Activated CD8-positive, alpha-beta memory T cell treated with anti-CD3 and anti-CD28 coated beads, Interleukin-2, amount 50 U/mL, for 4 hours (primary cell): ENCODE measurements at regions not wholly inside any gene's neighbourhood (a gene's known extent, or its start where the extent isn't known, plus 50 kb on each side); places are given as distances from the start of the nearest gene placed in this dataset.

Source experiments
- DNase-seq: peaks from one replicate; pipeline ENCODE4 v3.0.0-alpha.2; 2020

DNA sequence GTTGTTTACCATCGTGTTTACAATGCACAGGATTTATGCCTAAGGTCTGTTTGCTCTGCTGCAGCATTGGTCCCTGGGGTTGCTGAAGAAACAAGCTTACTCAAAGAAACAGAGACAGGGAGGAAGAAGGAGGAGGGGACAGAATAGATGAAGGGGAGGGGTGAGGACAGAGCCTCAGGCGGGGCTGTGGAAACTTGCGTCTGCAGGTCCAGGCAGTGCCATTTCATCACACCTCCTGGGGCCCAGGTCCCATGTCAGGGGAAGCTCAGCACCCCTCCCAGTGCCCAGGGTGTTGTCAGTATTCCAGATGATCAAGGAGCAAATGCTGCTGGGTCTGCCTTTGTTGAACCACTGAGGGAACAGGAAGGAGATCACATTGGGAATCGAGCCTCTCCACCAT, 1406.8 kb downstream of the TBC1D22A start:
- DNase-seq = no peak

- no peak for DNase-seq
Measured at GRCh38 chr22:48167238-48167637, 1404.8 kb downstream of the TBC1D22A start.

GRCh38 chr22:48161298-48161697, 1398.8 kb downstream of the TBC1D22A start:
- no peak for DNase-seq

GRCh38 chr22:48157676-48158075, 1395.2 kb downstream of the TBC1D22A start:
- DNase-seq = no peak

DNA sequence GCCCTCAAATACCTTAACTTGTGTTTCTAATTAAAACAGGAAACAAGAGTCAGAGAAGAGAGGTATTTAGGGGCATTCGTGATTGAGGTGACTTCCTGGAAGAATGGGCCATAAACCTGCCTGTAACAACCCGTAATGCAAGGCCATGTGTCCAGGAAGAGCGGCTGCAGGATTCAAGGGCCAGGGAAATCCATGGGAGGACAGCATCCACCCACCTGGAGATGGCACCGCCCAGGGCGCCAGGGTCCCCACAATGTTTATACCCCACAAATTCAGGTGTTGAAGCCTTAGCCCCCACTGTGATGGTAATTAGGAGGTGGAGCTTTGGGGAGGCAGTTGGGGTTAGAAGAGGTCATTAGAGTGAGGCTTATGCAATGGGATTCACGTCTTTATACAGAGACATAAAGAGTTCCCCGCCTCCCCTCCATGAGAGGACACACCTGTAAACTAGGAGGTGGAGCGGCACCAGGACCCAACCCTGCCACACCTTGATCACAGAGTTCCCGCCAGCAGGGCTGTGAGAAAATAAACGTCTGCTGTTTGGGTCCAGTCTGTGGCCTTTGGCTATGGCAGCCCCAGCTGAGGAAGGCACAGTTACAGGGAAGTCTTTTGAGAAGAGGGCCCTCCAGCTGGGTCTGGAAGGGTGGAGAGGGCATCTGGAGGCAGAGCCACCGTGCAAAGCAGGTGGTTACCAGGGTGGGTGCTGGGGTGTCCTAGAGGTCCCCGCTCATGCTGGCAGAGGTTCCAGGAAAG, 1394.3 kb downstream of the TBC1D22A start:
- DNase-seq = no peak

DNA sequence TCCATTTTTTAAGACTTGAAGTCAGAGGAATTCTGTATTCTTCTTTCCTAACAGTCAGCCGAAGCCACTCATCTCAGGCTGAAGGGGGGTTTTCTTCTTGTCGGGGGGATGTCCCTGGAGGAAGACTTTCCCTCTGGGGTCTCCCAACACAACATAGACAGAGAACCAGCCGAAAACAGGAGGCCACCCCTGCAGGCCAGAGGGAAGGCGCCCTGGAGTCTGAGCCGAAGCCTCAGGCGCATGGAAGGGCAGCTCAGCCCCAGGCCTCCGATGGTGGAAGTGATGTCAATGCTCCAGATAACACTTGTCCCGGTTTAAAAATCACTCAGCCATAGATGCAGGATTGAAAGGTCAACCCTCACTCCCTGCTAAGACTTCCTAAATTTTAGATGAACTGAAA, 1393.0 kb downstream of the TBC1D22A start:
- DNase-seq = no peak

DNA sequence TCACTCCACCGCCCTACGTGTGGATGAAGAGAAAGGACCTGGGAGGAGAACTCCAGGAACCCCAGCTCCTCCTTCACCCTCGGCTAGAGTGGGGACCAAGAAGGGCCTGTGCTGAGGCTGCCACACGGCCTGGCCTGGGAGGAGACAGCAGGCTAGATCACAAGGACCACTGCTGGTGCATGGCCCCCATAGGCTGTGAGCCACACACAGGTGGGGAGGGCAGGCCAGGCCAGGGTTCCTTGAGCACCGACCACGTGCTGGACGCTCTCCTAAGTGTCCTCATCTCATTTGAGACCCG, 1392.4 kb downstream of the TBC1D22A start:
- no peak for DNase-seq

DNA sequence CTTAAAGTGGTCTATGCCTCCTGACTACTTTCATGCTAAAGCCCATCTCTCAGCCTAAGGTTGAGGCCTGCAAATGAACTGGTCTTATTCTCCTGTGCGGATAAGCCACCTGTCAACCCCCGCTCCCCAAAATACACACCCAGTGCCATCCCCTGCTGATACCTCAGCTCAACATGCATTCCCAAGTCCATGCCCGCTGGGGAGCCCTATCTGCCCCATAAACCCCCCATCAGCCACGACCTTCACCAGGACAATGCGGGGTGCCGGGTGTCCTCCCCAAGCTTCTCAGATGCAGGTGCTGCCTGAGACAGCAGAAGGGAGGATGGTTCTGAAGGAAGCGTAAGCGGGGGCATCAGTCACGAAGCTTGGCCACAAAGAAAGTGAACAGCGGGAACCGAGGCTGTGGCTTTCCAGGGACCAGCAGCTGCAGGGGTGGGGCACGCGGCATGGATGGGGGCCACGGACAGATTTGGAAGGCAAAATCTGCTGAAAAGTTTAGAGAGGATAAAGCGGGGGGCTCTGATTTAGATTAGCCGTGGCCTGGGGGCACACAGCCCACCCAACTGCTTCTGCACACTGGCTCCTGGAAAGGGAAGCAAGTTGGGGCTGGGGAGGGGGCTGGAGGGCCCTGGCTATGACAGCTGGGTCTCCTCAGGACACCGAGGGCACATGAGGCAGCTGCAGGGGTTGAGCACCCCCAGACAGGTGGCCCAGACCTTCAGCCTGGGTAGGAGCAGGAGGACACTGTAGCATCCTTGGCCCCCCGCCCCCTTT, 1391.9 kb downstream of the TBC1D22A start:
- DNase-seq = no peak

DNA sequence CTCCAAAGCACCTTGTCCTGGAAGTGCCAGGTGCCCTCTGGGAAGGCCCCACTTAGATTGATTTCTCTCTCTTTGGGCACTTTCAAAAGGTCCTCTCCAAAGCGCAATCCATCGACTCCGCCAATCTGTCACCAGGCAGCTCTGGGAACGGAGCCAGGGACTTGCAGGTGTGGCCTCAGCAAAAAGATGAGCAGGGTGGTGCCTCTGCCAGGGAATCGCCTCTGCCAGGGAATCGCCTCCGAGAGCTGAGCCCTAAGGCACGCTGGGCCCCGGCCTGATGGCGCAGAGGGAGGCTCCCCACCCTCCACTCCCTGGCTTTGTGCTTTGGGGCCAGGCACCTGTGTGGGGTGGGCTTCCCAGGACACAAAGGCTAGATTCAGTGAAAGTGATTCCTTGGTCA, 1391.3 kb downstream of the TBC1D22A start:
- no peak for DNase-seq

GRCh38 chr22:48152916-48153315, 1390.5 kb downstream of the TBC1D22A start:
- DNase-seq = no peak

DNA sequence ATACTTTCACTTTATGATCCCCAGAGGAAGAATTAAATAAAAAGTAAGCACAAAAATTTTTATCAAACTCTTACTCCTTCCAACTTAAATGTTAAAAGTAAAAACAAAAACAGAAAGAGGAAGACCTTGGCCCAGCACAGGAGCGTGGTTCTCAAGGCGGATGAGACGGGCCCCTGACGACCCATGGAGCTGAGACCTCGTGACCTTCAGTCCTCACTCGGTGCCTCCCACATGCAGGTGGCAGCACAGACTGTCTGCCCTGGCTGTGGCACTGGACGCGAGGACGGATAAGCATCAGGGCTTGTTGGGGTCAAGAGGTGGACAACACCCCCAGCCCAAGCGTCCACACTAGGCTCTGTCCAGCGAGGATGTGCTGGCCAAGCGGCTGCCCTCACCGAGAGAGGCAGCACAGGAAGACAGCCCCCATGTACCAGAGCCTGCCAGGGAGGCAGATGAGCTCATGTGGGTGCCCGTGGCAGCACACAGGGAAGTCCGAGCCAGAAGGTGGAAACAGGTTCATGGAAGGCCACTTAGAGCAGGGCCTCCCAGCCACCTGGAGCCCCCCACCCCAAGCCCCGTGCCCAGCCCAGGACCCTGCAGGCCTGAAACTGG, 1389.8 kb downstream of the TBC1D22A start:
- DNase-seq = no peak

DNA sequence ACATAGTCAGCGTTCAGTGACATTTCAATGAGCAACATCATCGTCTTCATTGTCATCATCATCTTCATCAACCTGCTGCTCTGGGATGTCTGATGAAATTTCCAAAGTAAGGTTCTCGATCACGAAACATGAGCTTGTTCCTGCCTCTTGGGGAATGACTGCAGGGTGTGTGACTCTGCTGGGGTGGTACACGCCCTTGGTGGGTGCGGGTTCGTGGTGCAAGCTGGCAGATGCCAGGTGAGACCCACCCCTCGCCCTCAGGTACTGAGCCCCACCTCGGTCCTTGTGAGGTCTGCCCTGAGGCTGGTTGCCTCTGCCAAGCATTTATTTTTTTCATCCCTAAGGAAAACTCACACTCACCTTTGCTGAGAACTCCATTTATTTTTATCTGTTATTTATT, 1389.2 kb downstream of the TBC1D22A start:
- DNase-seq = no peak

DNA sequence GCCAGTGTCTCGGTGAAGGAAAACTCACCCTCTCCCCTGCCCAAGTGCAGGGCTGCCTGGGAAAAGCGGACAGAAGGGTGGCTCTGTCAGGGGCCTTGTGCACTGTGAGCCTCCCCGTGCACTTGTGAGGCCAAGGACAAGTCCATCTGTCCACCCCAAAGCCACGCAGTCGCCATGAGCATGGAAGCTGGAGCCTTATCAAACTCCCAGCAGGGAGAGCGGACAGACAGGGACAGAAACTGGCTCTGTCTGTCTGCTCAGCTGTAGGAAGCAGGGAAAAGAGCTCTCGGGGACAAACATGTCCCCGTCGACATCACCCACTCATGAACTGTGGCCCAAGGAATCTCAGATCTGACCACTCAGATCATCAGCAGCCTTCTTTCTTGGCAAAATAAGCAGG, 1385.4 kb downstream of the TBC1D22A start:
- DNase-seq = no peak

- no peak for DNase-seq
Measured at GRCh38 chr22:48147404-48147803, 1385.0 kb downstream of the TBC1D22A start.

DNA sequence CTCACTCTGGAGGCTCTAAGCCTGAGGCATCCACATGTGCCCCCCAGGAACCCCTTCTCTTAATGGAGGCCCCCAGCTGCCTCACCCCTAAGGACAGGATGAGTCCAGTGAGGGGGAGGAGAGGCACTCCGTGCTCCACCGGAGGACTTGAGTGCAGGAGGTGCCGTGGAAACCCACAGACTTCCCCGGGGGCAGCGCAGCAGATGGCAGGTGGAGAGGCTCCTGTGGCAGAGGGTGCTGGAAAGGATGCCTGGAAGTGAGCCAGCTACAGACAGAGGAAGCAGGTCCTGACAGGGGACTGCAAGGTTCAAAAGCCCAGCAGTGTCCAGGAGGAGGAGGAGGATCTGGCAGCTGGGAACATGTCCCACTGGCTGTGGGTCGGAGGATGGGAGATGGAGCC, 1384.0 kb downstream of the TBC1D22A start:
- no peak for DNase-seq

DNA sequence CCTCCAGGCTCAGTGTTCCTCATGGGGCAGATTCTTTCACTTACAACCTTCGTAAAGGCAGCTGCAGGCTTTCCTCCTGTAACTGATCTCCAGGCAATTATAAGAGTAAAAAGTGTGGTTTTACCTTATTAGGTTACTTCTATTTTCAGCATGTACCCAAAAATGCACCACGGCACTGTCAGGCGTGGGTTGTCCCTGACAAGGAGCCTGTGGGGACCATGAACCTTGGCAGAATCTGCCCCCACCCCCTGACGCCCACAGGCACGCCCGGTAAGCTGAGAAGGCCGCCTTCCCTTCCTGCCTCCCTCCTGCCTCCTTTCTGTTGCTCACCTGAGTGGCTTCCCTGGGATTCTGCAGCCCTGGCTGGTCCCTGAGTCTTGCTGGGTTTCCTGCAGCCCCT, 1383.3 kb downstream of the TBC1D22A start:
- no peak for DNase-seq

DNA sequence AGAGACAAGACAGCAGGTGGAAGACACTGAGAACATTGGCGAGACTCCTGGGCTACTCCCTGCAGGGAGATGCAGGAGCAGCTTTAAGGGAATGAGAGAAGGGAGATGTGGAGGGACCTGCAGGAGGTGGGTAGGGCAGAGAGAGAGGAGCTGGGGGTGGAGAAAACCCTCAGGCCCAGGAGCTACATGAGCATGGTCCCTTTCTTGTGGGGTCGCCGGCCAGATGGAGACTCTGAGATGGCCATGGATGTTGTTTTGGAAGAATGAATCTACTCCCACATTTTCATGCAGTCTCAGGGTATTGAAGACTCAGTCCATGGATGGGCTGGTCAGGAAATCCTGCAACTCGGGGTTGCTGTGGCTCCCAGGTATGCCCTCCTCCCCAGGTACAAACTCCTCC, 1381.9 kb downstream of the TBC1D22A start:
- no peak for DNase-seq

DNA sequence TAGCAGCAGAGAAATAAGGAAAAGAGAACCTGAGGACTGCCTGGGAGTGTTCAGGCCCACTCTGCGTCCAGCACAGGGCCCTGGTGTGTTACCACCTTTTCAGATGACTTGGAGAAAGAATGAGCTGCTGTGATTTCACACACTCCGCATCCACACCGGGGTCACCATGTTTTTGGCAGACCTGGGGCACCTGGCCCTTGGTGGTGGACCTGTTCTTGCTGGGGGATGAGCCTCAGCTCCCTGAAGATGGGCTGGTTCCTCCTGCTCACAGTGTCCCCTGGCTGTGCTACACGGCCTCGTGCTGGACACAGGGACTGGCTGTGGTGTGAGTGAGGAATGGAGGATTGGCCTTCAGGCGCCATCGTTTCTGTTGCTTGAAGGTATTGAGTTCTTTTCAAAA, 1381.4 kb downstream of the TBC1D22A start:
- no peak for DNase-seq

DNA sequence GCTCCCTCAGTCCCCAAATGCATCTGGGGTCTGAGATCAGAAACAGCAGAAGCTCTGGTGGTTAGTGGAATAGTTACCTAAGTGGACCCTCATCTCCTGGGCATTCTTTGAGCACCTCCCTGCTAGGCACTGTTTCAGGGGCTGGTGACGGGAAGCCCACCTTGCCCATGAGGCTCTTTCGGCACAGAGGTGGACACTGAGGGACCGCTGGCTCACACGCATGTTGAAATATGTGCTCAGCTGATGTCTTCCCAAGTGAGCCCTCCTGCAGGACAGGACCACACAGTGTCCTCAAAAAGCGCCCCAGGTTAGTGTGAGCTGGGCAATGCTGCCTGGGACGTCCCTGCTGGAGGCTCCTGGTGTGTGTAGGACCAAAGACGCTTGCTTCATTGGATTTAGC, 1379.9 kb downstream of the TBC1D22A start:
- no peak for DNase-seq

GRCh38 chr22:48141301-48141700, 1378.9 kb downstream of the TBC1D22A start:
- no peak for DNase-seq

DNA sequence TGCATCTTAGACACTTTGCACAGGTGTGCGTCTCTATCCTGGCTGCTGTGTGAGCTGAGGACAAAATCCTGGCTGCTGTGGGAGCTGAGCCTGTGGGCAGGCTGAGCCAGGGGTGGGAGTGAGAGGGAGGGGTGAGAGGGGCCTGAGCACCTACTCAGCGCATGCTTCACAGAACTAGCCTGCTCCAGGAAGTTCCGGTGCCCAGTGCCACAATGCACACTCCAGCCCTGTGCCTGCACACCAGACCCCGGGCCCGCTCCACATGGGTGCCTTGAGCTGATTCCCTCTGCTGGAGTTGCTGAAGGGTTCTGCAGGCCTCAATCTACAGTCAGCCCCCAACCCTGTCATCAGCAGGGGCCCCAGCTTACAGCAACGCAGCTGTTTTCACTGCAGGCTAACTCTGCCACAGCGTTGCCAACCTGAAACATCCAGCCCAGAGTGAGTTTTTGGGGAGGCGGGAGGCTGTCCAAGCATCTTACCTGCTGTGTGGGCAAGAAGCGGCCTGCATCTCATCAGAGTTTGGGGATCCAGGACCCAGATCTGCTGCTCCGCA, 1377.9 kb downstream of the TBC1D22A start:
- DNase-seq = no peak

DNA sequence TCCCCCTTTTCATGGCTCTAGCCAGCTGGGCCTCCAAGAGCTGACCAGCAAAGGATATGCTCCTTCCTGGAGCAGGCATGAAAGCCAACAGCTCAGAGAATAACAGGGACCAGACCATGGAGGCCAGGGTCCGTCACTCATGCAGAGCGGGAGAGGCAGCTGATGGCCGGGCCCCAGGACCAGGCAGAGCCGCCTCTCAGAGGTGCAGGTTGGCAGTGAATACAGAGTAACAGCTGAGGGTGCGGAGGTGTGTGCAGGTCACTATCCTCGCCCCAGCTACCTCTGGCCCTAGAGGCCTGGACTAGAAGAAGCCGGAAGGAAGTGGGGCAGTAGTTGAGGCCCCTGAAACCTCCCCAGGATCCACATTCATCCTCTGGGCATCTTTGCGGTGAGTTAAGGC, 1377.3 kb downstream of the TBC1D22A start:
- DNase-seq = no peak

- DNase-seq = no peak
Measured at GRCh38 chr22:48138855-48139254, 1376.4 kb downstream of the TBC1D22A start.

DNA sequence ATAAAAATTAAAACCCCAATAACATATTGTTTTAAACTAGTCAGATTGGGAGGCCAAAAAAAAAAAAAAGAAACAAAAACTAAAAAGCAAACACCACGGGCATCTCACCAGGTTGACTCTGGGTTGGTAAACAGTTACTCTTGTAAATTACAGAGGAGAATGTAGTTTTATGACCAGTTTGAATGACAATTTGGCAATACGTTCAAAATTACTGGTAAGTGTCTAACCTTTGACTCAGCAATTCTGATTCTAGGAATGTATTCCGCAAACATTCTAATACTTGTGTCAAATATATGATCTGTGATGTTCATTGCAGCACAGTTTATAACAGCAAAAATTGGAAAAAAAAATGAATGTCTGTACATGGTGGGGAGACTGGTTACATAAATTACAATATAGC, 1376.0 kb downstream of the TBC1D22A start:
- DNase-seq = no peak
